Left forelimb (tissue), 1 donor: ENCODE measurements at regions not wholly inside any gene's neighbourhood (a gene's known extent, or its start where the extent isn't known, plus 50 kb on each side); places are given as distances from the start of the nearest gene placed in this dataset.
"Not testable (repeated sequence)": the region's sequence is repeated elsewhere in the genome, so short reads cannot be mapped to it uniquely, and the experiment has no call there.

Experiments used
- DNase-seq: peaks from one replicate; pipeline ENCODE4 v3.0.0-alpha.2; 2018; ENCODE audit warnings: low spot score

- no peak for DNase-seq
These were observed 139.8 kb upstream of the CHODL start for GRCh38 chr21:18104802-18105201.

DNA sequence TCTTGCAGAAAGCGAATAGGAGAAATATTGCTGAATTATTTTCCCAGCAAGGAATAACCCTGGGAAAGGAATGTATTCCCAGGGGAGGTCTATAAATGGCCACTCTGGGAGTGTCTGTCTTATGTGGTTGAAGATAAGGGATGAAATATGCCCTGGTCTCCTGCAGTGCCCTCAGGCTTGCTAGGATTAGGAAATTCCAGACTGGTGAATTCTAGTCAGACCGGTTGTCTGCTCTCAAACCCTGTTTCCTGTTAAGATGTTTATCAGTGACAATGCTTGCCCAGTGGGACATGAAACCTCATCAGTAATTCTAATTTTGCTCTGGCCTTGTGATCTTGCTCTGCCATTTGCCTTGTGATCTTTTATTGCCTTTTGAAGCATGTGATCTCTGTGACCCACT is 148.2 kb upstream of the CHODL start:
- not testable (repeated sequence) for DNase-seq

- DNase-seq: no peak
These were observed 154.8 kb upstream of the CHODL start for GRCh38 chr21:18089786-18090185.

- no peak for DNase-seq
These were observed 174.2 kb upstream of the CHODL start for GRCh38 chr21:18070392-18070791.

GRCh38 chr21:18069875-18070274 is 174.8 kb upstream of the CHODL start:
- no peak for DNase-seq

DNA sequence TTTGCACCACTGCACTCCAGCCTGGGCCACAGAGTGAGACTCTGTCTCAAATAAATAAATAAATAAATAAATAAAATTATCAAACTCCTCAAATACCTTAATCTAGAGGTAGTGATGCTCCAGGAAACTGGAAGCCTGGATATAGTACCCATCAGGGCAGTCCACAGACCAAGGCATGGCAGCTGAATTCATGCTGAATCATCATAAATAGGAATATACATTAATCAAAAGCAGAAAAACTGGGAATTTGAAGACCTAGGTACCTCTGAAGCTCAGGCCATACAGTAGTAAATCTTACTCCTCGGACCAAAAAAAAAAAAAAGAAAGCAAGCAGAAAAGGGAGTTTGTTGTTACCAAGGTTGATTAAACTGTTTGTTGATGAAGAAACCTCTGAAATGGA is 184.2 kb upstream of the CHODL start:
- no peak for DNase-seq

GRCh38 chr21:18058731-18059398 is 185.8 kb upstream of the CHODL start:
- no peak for DNase-seq

DNA sequence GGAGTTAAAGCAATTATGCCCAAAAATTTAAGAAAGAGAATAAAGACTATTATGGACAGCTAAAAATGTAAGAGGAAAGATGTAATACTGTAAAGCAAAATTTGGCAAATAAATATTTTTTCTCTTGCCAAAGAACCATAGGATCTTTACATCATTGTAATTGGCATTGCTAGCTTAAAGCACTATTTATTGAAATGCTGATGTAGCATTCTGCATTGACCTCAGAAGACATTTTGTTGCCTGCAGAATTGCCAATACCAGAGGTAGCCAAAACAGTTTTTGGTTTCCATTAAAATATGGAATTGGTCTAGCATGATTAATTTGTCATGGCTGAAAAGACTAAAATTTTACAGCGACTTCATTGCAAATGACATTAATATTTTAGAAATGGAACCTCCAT is 191.5 kb upstream of the CHODL start:
- DNase-seq: no peak

DNA sequence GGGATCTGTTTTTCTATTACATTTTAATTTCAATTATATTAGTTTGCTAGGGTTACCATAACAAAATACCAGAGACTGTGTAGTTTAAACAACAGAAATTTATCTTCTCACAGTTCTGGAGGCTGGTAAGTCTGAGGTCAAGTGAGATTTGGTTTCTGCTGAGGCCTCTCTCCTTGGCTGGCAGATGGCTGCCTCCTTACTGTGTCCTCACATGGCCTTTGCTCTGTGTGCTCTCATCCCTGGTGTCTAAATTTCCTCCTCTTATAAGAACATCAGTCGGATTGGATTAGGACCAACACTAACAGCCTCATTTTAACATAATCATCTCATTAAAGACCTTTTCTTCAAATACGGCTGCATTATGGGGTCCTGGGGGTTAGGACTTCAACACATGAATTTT is 195.2 kb upstream of the CHODL start:
- DNase-seq: no peak

GRCh38 chr21:18041012-18041411 is 203.6 kb upstream of the CHODL start:
- DNase-seq: no peak

DNA sequence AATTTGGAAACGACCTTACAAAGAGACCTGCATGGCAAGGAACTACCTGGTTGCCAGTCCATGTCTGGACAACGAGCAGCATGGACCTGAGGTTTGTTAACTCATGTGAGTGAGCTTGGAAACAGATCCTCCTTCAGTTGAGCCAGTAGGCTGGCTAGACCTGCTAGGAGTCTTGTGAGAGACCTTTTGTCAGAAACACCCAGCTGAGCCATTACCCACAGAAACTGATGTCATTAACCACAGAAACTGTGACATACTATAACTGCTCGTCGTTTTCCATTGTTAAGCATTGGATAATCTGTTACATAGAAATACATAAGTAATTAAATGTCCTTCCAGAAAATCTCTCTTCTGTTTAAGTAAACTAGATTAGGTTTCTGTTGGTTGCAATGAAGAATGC is 211.1 kb upstream of the C21orf91 start:
- DNase-seq: no peak

DNA sequence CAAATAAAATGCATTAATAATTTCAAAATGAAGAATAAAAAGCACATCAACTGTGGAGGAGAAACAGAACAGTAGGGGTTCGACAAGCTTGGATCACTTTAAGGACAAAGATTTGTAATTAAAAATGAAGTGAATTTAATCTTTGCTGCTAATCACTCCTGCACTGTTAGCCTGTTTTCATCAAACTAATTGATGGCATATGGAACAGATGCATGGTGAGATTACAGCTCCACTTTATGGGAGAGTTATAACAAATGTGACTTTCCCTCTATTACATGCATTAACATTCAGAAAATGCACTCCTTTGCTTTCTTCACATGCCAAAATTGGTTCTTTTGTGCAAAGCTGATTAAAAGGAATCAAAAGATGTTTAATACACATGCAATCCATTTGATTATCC is 207.2 kb upstream of the C21orf91 start:
- DNase-seq: no peak

DNA sequence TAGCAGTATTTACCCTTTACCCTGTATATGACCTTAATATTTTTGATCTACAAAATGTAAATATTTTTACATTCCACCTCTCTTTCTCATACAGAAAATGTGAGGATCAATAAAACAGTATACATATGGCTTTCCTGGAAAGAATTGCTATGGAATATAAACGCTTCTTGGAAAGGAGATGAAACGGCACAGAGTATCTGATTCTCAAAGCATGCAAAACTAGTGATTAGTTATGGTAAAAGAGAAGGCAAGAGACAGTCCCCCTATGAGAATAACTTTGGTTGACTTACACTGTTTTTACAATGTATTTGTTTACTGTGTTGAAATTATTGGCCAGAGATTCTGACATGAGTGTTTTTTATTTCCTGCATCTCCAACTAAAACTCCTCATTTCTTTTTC is 204.6 kb upstream of the C21orf91 start:
- no peak for DNase-seq

DNA sequence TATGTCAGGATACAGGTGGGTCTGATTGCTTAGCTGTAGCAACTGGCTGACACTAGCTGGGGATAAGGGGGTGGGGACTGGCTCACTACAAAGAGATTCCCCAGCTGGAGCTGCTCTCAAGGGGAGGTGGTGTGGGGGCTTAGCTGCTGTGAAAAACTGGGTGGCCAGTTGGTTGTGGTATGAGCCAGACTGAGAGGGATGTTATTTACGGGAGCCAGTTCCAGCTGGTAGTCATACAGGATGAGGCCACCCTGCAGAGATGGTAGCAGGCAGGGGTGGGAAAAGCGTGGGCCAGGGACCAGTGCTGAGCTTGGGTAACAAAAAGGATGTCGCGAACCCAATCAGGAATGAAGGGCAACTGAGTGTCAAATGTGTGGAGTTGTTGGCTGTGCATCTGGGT is 204.0 kb upstream of the C21orf91 start:
- DNase-seq: peak; percentile 69

DNA sequence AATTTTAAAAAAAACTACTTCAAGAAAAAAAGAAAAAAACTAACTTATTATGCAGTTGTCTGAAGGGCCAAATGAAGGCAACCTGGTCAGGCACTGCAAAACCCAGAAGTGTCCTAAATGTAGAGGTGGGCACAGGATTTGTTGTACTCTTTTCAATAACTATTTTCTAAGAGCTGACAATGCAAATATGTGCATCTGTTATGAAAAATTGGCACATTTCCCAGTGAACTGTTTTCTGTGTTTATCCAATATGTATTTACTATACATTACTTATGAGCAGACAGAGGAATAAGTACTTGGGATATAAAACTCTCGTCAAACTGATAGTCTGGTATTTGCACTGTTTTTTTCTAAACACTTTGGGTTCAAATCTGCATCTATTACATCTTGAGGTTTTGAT is 188.0 kb upstream of the C21orf91 start:
- DNase-seq: no peak

GRCh38 chr21:18006691-18007090 is 187.5 kb upstream of the C21orf91 start:
- DNase-seq: no peak

DNA sequence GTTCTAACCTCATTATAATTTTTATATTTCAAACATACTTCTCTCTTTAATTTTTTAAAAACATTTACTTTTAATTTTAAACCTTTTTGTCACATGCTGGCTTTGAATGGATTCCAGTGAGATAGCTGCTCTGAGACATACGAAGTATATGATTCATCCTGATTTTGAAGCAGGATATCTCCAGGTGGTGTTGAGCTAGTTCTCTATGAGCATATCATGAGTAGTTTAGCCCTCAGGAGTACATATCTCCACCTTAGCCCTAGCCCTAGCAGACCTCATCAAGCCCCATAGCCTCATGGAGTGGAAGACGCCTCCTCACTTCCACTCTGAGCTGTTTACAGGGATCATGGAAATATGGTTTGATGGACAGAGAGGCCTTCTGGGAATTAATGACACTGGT is 183.2 kb upstream of the C21orf91 start:
- no peak for DNase-seq

- DNase-seq: no peak
These were observed 182.0 kb upstream of the C21orf91 start for GRCh38 chr21:18000981-18001686.

- not testable (repeated sequence) for DNase-seq
These were observed 179.4 kb upstream of the C21orf91 start for GRCh38 chr21:17998599-17998998.

GRCh38 chr21:17989780-17990179 is 170.6 kb upstream of the C21orf91 start:
- DNase-seq: no peak

DNA sequence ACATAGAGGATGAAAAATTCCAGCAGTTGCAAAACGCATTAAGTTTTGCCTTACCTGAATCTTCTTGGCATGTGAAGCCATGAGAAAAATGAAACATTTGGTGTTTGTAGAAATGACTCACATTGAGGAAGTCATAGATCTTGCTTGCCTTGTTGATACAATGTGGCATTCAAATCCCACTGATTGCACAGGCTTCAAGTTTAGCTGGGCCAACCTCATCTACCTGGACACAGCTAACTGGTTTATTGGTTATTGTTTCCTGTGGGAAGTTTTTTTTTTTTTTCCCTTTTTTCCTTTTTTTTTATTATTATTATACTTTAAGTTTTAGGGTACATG is 168.9 kb upstream of the C21orf91 start:
- DNase-seq: no peak

- no peak for DNase-seq
These were observed 168.4 kb upstream of the C21orf91 start for GRCh38 chr21:17987382-17988101.

DNA sequence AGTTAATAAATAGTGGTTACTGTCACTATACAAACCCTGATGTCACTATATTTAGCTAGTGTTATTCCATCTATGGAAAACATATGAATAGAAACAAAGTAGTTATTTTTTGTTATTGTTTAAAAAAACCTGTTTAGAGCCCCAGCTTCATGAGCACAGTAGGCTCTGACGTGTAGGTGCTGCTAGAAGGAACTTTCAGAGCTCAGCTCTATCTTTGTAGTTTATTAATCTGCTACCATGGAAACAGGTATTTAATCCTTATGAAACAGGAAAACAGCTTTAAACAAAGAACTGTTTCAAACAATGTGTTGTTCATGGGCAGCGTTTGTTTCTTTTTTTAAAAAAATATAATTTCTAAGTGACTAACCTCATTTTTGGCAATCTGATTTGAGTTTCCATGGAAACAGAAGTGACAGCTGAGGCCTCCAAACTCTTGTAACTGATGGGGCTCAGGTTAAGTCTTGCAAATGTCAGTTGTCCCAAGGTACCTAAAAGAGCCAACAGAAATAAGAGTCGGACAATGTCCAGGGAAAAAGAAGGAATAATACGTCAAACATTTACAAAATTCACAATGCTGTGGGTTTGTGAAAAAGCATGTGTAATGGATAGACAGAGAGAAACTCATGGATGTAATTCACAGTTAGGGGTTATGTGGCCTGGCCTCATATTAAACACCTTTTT is 162.0 kb upstream of the C21orf91 start:
- no peak for DNase-seq
